HG03095 (cell line): ENCODE measurements at regions not wholly inside any gene's neighbourhood (a gene's known extent, or its start where the extent isn't known, plus 50 kb on each side); places are given as distances from the start of the nearest gene placed in this dataset.
"Not testable (repeated sequence)": the region's sequence is repeated elsewhere in the genome, so short reads cannot be mapped to it uniquely, and the experiment has no call there.

Source experiments
- ATAC-seq: cut with Tn5 transposase; IDR thresholded peaks from one replicate; pipeline ENCODE4 v1.9.1; 2021; ENCODE audit warnings: moderate library complexity; ENCODE audit not compliant: unreplicated experiment

GRCh38 chr5:18745042-18745987 lies 1111.1 kb downstream of the TAF11L14 start:
- ATAC-seq = peak; percentile 37

GRCh38 chr5:18745988-18746615 lies 1111.8 kb downstream of the TAF11L14 start:
- peak; percentile 64 for ATAC-seq

GRCh38 chr5:18749763-18750162 lies 1115.5 kb downstream of the TAF11L14 start:
- ATAC-seq = peak; percentile 43

GRCh38 chr5:18752317-18752716 lies 1118.1 kb downstream of the TAF11L14 start:
- ATAC-seq = no peak

- ATAC-seq = no peak
Observed at GRCh38 chr5:18754201-18754600, 1119.9 kb downstream of the TAF11L14 start.

GRCh38 chr5:18761801-18762200 lies 1127.5 kb downstream of the TAF11L14 start:
- ATAC-seq = peak; percentile 85

GRCh38 chr5:18764161-18764560 lies 1129.9 kb downstream of the TAF11L14 start:
- no peak for ATAC-seq

GRCh38 chr5:18765304-18765703 lies 1131.0 kb downstream of the TAF11L14 start:
- no peak for ATAC-seq

GRCh38 chr5:18771097-18771610 lies 1136.9 kb downstream of the TAF11L14 start:
- no peak for ATAC-seq

- peak; percentile 87 for ATAC-seq
Observed at GRCh38 chr5:18772475-18772874, 1138.2 kb downstream of the TAF11L14 start.

GRCh38 chr5:18778225-18778624 lies 1144.0 kb downstream of the TAF11L14 start:
- ATAC-seq = no peak

- ATAC-seq = no peak
Observed at GRCh38 chr5:18789218-18789998, 1155.1 kb downstream of the TAF11L14 start.

GRCh38 chr5:18792145-18792544 lies 1157.9 kb downstream of the TAF11L14 start:
- no peak for ATAC-seq

- no peak for ATAC-seq
Observed at GRCh38 chr5:18797222-18797621, 1163.0 kb downstream of the TAF11L14 start.

GRCh38 chr5:18798058-18798457 lies 1163.8 kb downstream of the TAF11L14 start:
- ATAC-seq = no peak

GRCh38 chr5:18799482-18800128 lies 1165.3 kb downstream of the TAF11L14 start:
- no peak for ATAC-seq

GRCh38 chr5:18800293-18801025 lies 1166.2 kb downstream of the TAF11L14 start:
- ATAC-seq = no peak

GRCh38 chr5:18801413-18801812 lies 1167.2 kb downstream of the TAF11L14 start:
- ATAC-seq = not testable (repeated sequence)

GRCh38 chr5:18802336-18802735 lies 1168.1 kb downstream of the TAF11L14 start:
- ATAC-seq = no peak

- no peak for ATAC-seq
Observed at GRCh38 chr5:18805376-18805775, 1171.1 kb downstream of the TAF11L14 start.
